SK-N-SH treated with all-trans-retinoic acid at 6 μM for 48 hours (cell line): ENCODE measurements at regions not wholly inside any gene's neighbourhood (a gene's known extent, or its start where the extent isn't known, plus 50 kb on each side); places are given as distances from the start of the nearest gene placed in this dataset.

Experiments used
- ATAC-seq: fragments of 200-7000 bp; cut with Tn5 transposase; 3 replicates; pipeline ENCODE4 v1.9.1; 2020; ENCODE audit warnings: mild to moderate bottlenecking, moderate library complexity
- ARNTL ChIP-seq: fragments of 450-650 bp; formaldehyde crosslinking; IDR thresholded peaks from 2 replicates; pipeline ENCODE4 v1.5.0; 2020; ENCODE audit warnings: low read depth, mild to moderate bottlenecking, moderate library complexity, borderline replicate concordance
- CREB5 ChIP-seq: fragments of 250-450 bp; sonication (Bioruptor Pico); IDR thresholded peaks from 2 replicates; pipeline ENCODE4 v1.5.1; 2020; ENCODE audit warnings: low read depth, mild to moderate bottlenecking, moderate library complexity
- ESRRG ChIP-seq: fragments of 250-450 bp; sonication (Bioruptor Pico); IDR thresholded peaks from 2 replicates; pipeline ENCODE4 v1.6.1; 2021; ENCODE audit warnings: mild to moderate bottlenecking
- GLIS3 ChIP-seq: fragments of 250-450 bp; sonication (Bioruptor Pico); IDR thresholded peaks from 2 replicates; pipeline ENCODE4 v1.5.0; 2020; ENCODE audit warnings: mild to moderate bottlenecking, moderate library complexity
- ISL1 ChIP-seq: fragments of 250-450 bp; sonication (Bioruptor Pico); IDR thresholded peaks from 2 replicates; pipeline ENCODE4 v2.1.2; 2022; ENCODE audit warnings: mild to moderate bottlenecking, moderate library complexity
- OSR1 ChIP-seq: fragments of 250-450 bp; sonication (Bioruptor Pico); IDR thresholded peaks from 2 replicates; pipeline ENCODE4 v1.8.0; 2022; ENCODE audit warnings: moderate library complexity, mild to moderate bottlenecking, inconsistent platforms
- PATZ1 ChIP-seq: fragments of 250-450 bp; sonication (Bioruptor Pico); IDR thresholded peaks from 2 replicates; pipeline ENCODE4 v1.8.0; 2020; ENCODE audit warnings: mild to moderate bottlenecking, moderate library complexity, borderline replicate concordance
- POU6F1 ChIP-seq: fragments of 250-450 bp; sonication (Bioruptor Pico); IDR thresholded peaks from 2 replicates; pipeline ENCODE4 v1.8.0; 2021; ENCODE audit warnings: low read depth, mild to moderate bottlenecking, moderate library complexity, borderline replicate concordance
- PPARA ChIP-seq: fragments of 250-450 bp; sonication (Bioruptor Pico); IDR thresholded peaks from 2 replicates; pipeline ENCODE4 v1.5.0; 2020; ENCODE audit warnings: mild to moderate bottlenecking, borderline replicate concordance
- TOX ChIP-seq: fragments of 250-450 bp; sonication (Bioruptor Pico); IDR thresholded peaks from 2 replicates; pipeline ENCODE4 v1.8.0; 2021; ENCODE audit warnings: mild to moderate bottlenecking, moderate library complexity, borderline replicate concordance
- TSHZ2 ChIP-seq: fragments of 250-450 bp; sonication (Bioruptor Pico); IDR thresholded peaks from 2 replicates; pipeline ENCODE4 v1.5.0; 2020; ENCODE audit warnings: mild to moderate bottlenecking, moderate library complexity
- ZC3H10 ChIP-seq: fragments of 250-450 bp; sonication (Bioruptor Pico); IDR thresholded peaks from 2 replicates; pipeline ENCODE4 v1.5.1; 2021; ENCODE audit warnings: mild to moderate bottlenecking, moderate library complexity
- ZFP30 ChIP-seq: fragments of 450-650 bp; formaldehyde crosslinking; IDR thresholded peaks from 2 replicates; pipeline ENCODE4 v1.5.0; 2022; ENCODE audit warnings: mild to moderate bottlenecking, moderate library complexity
- ZNF565 ChIP-seq: fragments of 450-650 bp; formaldehyde crosslinking; conservative IDR thresholded peaks from 2 replicates; pipeline ENCODE4 v1.5.0; 2020; ENCODE audit warnings: low read depth, mild to moderate bottlenecking, moderate library complexity
- ZNF70 ChIP-seq: fragments of 450-650 bp; formaldehyde crosslinking; IDR thresholded peaks from 2 replicates; pipeline ENCODE4 v1.5.0; 2020; ENCODE audit warnings: mild to moderate bottlenecking, moderate library complexity

- TF ChIP-seq ESRRG (no peak), POU6F1 (CRISPR knock-in tag) (no peak), ZNF565 (CRISPR knock-in tag) (no peak)
Observed at GRCh38 chr5:58107704-58108103, 352.2 kb downstream of the PLK2 start (continued).

GRCh38 chr5:58106754-58107410, 353.0 kb downstream of the PLK2 start:
- no peak for ATAC-seq
- TF ChIP-seq CREB5 (CRISPR knock-in tag) (no peak), OSR1 (CRISPR knock-in tag) (no peak), ZNF70 (CRISPR knock-in tag) (no peak), GLIS3 (CRISPR knock-in tag) (no peak), ZC3H10 (no peak), ZFP30 (no peak), ZNF565 (CRISPR knock-in tag) (no peak), TSHZ2 (CRISPR knock-in tag) (no peak)

GRCh38 chr5:58105836-58106235, 354.1 kb downstream of the PLK2 start:
- TF ChIP-seq PATZ1 (CRISPR knock-in tag), result no peak
- TF ChIP-seq ISL1 (CRISPR knock-in tag), result no peak
- TF ChIP-seq POU6F1 (CRISPR knock-in tag), result no peak
- TF ChIP-seq PPARA, result no peak
- no peak for TF ChIP-seq OSR1 (CRISPR knock-in tag)
- no peak for TF ChIP-seq ARNTL (CRISPR knock-in tag)
- TF ChIP-seq ZNF565 (CRISPR knock-in tag), result no peak
- TF ChIP-seq TOX (CRISPR knock-in tag), result no peak
- TF ChIP-seq ZNF70 (CRISPR knock-in tag), result no peak
- ATAC-seq, result no peak

GRCh38 chr5:58099257-58099656, 360.6 kb downstream of the PLK2 start:
- no peak for ATAC-seq
- TF ChIP-seq CREB5 (CRISPR knock-in tag) (no peak), ZC3H10 (no peak), ZFP30 (no peak), TSHZ2 (CRISPR knock-in tag) (no peak), ESRRG (no peak), PATZ1 (CRISPR knock-in tag) (no peak), ZNF70 (CRISPR knock-in tag) (no peak)
